Tibial nerve (tissue), 4 donors: ENCODE measurements at regions not wholly inside any gene's neighbourhood (a gene's known extent, or its start where the extent isn't known, plus 50 kb on each side); places are given as distances from the start of the nearest gene placed in this dataset.

Experiments used
- EP300 ChIP-seq, 2 donors: sonication (generic); formaldehyde crosslinking; IDR thresholded peaks; one replicate each; pipeline ENCODE4 v1.6.1; 2017; ENCODE audit warnings: antibody characterized with exemption in 2 of 2, mild to moderate bottlenecking in 1 of 2
- POLR2A ChIP-seq, 2 donors: fragments of 450-650 bp; IDR thresholded peaks; one replicate each; pipeline ENCODE4 v1.6.1; 2017; ENCODE audit warnings: antibody characterized with exemption in 2 of 2, mild to moderate bottlenecking in 2 of 2, moderate library complexity in 2 of 2
- TF ChIP-seq, protein P1 (sequence below), 5 experiments: fragments of 200-600 bp in 3 of 5; fragments of 450-650 bp in 2 of 5; sonication (generic) in 3 of 5; IDR thresholded peaks; one replicate each; pipeline ENCODE4 v1.5.1; 2016 to 2019; ENCODE audit warnings: antibody characterized with exemption in 5 of 5, mild to moderate bottlenecking in 3 of 5, moderate library complexity in 2 of 5

GRCh38 chr3:163776743-163777142, 1301.6 kb downstream of the SI start:
- TF ChIP-seq EP300 (IDR thresholded peaks at IDR 0.05) (no peak), POLR2A (IDR thresholded peaks at IDR 0.05) (no peak)
- TF ChIP-seq, protein P1, sequence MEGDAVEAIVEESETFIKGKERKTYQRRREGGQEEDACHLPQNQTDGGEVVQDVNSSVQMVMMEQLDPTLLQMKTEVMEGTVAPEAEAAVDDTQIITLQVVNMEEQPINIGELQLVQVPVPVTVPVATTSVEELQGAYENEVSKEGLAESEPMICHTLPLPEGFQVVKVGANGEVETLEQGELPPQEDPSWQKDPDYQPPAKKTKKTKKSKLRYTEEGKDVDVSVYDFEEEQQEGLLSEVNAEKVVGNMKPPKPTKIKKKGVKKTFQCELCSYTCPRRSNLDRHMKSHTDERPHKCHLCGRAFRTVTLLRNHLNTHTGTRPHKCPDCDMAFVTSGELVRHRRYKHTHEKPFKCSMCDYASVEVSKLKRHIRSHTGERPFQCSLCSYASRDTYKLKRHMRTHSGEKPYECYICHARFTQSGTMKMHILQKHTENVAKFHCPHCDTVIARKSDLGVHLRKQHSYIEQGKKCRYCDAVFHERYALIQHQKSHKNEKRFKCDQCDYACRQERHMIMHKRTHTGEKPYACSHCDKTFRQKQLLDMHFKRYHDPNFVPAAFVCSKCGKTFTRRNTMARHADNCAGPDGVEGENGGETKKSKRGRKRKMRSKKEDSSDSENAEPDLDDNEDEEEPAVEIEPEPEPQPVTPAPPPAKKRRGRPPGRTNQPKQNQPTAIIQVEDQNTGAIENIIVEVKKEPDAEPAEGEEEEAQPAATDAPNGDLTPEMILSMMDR (IDR thresholded peaks at IDR 0.05), result no peak
